Renal cortical epithelial cell (primary cell): ENCODE measurements at regions not wholly inside any gene's neighbourhood (a gene's known extent, or its start where the extent isn't known, plus 50 kb on each side); places are given as distances from the start of the nearest gene placed in this dataset.

Experiments
- DNase-seq: peaks from one replicate; pipeline ENCODE4 v3.0.0-alpha.2; 2011; ENCODE audit warnings: low read depth

DNA sequence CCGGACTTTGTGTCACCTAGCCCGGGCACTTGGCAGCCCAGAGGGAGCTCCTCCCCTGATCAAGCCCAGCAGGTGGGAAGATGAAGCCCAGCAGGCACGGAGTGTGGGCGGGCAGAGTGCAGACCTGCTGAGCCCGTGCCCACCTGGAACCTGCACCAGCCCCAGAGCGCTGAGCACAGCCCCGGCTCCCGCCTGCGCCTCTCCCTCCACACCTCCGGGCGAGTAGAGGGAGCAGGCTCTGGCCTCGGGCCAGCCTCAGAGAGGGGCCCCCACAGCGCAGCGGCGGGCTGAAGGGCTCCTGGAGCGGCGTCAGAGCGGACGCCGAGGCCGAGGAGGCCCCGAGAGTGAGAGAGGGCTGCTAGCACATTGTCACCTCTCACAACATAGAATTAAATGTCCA lies 257.7 kb downstream of the VGLL3 start:
- DNase-seq = no peak

DNA sequence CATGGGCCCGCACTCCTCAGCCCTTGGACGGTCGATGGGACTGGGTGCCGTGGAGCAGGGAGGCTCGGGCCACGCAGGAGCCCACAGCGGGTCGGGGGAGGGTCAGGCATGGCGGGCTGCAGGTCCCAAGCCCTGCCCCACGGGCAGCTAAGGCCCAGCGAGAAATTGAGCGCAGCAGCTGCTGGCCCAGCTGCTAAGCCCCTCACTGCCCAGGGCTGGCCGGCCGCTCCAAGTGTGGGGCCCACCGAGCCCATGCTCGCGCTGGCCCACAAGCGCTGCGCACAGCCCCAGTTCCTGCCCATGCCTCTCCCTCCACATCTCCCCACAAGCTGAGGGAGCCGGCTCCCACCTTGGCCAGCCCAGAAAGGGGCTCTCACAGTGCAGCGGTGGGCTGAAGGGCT lies 259.4 kb downstream of the VGLL3 start:
- no peak for DNase-seq

DNA sequence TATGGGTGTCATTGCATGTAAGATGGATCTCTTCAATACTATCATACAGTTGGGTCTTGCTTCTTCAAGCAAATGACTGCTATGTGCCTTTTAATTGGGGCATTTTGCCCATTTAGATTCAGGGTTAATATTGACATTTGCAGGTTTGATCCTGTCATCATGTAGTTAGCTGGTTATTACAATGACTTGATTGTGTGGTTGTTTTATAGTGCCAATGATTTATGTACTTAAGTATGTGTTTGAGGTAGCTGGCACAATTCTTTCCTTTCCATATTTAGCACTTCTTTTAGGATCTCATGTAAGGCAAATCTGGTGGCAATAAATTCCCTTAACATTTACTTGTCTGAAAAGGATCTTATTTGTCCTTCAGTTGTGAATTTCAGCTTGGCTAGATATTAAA lies 267.5 kb downstream of the VGLL3 start:
- DNase-seq = no peak

DNA sequence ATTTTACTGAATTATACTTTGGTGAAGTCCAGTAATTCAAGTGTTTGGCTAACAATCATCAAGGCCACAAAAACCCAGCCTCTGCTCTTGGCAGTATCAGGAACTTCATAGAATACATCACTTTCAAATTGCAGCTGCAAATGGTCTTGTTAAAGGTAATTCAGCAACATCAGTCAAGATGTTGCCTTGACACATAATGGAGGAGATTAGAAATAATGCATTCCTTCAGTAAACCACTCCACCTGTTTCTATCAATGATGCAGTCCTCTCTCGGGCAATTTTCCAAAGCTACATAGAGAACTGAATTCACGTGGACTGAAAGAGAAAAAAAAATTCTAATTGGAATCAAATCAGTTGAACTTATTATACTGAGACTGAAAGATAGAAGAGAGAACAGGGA lies 279.3 kb downstream of the VGLL3 start:
- DNase-seq = no peak

DNA sequence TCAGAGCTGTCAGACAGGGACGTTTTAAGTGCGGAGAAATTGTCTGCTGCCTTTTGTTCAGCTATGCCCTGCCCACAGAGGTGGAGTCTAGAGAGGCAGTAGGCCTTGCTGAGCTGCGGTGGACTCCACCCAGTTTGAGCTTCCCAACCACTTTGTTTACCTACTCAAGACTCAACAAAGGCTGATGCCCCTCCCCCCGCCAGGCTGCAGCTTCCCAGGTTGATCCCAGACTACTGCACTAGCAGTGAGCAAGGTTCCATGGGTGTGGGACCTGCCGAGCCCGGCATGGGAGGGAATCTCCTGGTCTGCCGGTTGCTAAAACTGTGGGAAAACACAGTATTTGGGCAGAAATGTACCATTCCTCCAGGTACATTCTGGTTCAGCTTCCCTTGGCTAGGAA lies 282.1 kb downstream of the VGLL3 start:
- DNase-seq = no peak

DNA sequence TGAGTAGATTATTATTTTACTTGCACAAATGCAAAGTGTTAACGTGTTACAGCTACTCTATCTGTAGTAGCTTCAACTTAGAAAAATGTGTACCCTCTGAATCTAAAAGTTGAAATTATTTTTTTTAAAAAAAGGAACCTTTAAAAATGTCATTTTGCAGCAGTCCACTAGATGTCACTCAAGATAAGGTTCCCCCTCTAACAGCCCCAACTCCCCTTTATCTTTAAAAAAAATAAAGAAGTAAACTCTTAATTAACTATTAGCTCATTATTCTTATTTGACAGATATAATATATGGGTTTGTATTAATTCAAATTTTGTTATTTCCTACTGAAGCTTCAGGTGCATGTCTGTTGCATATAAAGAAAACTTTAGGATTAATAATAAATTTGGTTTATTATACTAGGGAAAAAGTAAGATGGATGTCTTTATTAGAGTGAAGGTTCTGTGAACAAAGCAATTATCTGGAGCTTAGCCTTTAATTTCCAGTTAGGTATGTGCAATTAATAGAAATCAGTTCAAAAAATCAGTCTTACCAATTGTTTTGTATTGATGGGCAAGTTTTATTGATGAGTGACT lies 288.5 kb downstream of the VGLL3 start:
- peak; percentile 1 for DNase-seq

DNA sequence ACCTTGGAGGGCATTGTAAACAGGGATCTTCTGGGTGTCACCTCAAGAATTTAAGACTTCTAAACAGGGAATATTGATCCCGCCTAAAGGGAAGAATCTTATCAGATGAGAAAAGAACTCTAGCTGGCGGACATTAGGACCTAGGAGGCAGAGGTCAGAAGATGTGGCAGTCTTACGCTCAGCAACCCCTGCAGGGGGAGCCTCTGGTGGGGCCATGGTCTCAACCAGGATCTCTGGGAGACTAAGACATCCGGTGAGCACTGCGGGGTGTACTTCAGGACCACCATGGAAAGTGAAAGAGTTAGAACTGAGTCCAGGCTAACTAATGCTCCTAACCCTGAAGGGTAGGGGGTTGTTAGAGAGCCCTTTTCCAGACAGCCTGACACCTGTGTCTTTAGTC lies 295.2 kb downstream of the VGLL3 start:
- no peak for DNase-seq

DNA sequence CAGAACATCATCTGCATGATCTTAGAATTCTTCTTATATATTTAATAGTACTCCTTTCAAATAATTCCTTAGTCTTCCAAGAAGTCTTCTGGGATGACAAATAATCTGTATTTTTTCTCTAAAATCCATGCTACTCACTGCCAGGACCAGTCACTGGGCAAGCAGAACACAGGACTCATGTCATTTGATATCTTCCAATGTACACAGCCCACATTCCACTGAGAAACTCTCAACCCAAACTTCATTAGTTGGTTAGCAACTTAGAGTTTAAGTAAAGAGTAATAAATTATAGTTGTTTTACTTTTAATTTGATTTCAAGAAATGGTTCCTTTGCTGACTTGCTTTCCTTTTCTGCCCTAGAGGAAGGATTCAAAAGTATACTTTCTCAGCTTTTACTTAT lies 317.0 kb downstream of the VGLL3 start:
- no peak for DNase-seq

DNA sequence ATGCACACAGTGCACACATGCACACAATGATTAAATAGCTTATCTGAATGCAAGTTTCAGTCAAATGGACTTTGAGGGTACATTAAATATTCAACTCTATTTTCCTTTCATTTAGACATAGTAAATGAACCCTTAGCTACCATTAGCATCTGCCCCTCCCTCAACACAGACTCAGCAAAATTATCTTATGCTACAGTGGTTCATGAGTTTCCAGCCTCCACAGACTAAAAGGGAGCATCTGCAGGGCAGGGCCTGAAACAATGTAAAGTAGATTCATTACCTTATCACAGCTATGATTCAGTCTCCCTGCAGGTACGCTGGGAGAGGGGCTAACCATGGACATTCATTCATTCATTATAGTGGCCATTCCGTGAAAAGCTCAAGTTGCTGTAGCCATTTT lies 329.1 kb downstream of the VGLL3 start:
- DNase-seq = no peak

DNA sequence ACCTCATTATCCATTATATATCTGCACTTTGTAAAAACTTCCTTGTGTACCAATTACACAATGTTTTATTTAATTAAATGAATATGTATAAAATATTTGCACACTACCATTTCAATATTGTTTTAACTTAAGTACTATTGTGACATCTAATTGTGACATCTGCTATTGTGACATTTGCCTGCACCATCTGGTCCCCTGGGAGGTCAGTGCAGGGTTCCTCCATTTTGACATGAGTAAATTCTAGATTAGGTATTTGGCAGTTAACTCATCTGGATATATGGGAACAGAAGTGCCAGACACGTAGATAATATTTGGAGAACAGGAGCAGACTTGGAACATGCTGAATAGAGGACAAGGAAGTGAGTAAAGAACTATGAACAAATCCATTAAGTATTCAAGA lies 332.1 kb downstream of the VGLL3 start:
- no peak for DNase-seq

DNA sequence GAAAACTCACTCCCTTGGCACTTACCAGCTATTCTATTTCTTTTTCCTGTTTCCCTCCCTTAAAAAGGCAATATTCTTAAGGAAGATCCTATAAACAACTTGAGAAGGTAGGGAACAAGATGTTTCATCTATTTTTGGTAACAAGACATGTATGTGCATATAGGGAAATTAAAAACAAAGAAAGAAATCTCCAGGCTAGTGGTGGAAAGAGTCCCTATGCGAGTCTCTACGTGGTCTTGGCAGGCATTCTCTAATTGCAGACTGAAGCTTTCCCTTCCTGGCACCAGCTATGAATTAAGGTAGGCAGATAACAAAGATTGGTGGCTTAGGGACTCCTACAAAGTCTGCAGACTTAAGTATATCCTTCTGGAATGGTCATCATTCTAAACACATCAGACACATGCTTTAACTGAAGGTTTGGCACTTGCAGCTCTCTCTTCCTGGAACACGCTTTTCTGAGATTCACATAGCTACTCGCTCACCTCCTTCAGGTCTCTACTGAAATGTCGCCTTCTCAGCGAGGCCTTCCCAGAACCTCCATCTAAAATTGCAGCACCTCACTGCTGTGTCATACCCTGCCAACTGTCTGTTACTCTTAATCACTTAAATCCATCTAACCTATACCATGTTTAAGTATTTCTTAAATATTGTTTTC lies 336.0 kb downstream of the VGLL3 start:
- DNase-seq = no peak

DNA sequence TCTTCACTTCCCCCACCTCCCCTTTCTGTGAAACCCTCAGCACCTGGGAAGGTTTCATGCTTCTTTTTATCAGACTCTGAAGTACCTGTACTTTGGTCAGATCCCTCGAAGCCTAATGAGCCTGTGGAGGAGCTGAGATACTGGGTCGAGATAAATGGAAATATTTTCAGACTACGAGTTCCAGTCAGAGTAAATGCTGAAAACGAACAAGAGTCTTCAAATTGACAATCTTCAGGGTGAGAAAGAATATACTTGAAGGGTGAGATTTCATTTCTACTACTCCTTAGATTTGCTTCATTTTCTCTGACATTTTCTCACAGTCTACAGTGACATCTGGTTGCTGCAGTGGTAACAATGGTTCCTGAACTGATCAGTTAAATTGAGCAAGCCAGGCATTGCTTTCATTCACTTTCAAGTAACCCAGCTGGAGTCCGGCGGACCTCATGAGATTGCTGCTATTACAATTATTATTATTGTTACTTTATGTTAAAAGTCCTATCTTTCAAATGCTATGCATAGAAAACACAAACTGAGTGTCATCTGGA lies 337.2 kb downstream of the VGLL3 start:
- DNase-seq = no peak

DNA sequence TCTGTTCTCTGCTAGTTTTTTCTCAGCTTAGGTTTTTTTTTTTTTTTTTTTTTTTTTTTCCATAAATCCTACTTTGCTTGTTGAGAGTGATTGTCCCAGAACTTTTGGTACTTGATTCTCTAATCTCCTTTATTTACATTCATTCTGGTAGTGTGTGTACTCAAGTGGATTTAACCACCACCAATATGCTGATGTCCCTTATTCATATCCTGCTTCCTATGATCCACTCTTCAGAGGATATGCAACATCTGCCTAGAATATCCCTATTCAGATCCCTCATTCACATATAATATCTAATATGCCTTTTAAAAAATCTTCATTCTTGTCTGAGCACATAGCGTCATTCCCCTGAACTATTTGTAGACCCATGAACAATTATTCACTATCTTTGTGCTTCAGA lies 342.9 kb downstream of the VGLL3 start:
- DNase-seq = no peak

DNA sequence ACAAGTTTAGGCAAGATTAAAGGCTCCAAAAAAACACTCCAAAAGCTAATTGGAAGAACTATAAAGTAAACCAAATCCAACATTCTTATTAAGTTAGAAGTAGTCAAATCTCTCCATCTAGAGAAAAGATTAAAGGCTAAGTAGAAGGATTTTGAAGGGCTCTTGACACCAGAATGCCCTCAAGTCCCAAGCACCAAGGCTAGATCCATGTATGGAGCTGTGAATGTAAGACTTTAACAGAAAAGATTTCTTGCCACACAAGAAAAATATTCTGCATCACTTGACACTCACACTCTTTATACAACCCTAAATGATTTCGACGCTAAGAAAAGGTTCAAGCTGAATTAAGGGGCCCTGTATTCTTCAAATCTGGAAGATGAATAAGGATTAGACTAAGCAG lies 345.2 kb downstream of the VGLL3 start:
- DNase-seq = no peak

DNA sequence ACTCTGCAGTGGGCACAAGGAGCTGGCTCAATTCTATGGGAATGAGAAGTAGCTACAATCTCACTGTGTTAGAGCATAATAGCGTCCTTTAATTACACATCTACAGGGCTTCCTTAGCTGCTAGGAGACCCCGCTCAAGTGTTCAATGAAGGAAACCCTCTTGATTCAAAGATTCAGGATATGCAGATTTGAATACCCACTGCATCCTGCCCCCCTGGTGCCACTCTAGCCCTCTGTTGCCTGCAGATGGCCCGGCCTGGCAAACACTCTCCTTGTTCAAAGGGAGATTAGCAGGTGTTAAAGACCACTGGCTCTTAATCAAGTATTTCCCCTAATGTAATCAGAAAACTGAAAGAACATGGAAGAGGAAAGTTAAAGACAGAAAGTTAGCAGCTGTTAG lies 356.6 kb downstream of the VGLL3 start:
- no peak for DNase-seq

DNA sequence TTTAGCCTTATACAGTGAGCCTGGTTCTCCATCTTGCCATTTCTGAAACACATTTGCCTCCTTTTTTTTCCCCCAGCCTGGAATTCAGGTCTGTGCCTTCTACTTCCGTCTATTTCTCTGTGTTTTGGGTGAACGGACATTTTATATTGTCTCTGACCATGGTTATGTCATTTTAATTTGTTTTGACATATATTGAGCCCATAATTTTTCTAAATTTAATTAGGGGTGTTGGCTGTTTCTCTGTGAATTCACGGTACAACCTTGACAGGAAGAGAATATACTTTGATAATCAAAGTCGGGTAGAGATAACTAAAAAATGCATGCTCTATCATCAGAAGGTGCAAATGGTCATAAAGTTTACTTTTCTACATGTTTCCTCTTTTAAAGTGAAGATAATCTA lies 361.4 kb downstream of the VGLL3 start:
- no peak for DNase-seq

DNA sequence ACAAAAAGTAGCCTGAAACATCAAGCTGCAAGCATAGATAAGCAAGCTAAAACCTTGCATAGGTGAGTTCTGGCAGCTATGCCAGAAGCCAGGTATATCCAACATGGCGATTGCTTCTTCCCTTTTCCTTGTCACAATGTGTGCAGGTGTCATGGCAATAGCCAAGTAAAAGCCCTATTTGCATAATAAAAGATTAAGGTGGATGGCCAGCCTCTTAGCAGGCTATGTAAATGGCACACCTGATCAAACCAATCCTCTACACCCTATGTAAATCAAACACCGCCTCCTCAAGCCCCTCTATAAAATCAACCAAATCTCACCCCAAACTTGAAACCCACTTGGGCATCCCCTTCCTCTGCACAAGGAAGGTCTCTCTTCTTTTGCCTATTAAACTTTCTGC lies 366.8 kb downstream of the VGLL3 start:
- no peak for DNase-seq

DNA sequence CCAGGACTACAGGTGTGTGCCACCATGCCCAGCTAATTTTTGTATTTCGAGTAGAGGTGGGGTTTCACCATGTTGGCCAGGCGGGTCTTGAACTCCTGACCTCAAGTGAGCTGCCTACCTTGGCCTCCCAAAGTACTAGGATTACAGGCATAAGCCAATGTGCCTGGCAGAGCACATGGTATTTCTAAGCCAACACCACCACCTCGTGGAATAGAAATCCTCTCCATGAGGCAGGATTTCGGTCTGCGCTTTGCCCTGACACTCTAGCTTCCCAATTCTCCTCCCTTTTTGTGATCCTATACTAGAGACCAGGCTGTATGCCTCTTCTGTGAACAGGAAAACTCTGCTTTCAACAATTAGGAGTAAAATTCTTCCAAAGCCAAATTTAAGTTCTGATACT lies 372.2 kb downstream of the VGLL3 start:
- no peak for DNase-seq

DNA sequence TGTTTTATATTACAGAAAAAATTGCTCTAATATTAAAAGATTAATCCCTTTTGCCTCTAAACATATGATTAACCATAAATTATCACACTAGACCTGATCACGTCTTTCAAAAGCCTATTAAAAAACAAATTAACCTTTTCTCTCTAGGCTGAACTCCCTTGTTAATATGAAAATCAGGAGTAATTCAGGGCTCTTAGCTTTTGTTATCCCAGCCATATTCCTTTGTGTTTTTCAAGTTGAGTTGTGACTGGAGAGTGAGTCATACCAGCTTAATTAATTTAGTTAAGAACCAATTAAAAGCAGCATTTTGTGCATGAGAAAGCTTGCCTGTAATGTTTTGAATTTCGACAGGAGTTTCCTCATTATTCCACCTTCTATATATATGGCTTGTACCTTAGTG lies 385.8 kb downstream of the VGLL3 start:
- DNase-seq = no peak

DNA sequence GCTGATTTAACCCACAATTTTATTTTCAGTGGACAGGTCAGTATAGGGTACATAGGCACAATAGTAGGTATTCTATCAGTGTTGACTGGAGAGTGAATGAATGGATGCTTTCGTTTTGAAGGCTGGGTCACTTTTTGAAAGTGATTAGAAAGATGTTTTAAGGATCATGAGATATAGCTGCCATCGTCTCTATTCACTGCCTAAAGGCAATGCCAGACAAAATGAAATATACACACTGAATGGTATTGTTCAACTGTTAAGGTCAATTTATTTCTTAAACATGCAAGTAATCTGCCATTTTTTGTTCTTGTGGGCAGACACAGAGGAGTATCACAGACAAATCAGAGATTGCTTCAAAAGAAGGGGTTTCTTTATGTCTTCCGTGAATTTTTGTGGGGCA lies 395.3 kb downstream of the VGLL3 start:
- DNase-seq = no peak

DNA sequence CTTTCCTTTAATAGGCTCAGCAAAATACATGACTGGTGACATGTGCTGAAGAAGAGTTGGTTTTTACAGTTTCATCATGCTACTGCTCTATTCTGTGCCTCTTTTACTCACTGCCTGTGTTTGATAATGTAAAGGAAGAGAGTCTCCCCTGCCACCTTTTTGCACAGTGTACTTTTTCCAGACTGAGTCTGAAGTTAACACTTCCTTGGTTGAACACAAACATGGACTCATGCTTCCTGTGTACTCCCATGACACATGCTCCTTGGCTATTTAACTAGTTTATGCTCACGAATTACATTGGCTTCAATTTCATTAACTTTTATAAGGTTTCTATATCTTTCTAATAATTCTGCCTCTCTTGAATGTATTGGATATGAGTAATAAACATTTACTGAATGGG lies 396.1 kb downstream of the VGLL3 start:
- DNase-seq = no peak

DNA sequence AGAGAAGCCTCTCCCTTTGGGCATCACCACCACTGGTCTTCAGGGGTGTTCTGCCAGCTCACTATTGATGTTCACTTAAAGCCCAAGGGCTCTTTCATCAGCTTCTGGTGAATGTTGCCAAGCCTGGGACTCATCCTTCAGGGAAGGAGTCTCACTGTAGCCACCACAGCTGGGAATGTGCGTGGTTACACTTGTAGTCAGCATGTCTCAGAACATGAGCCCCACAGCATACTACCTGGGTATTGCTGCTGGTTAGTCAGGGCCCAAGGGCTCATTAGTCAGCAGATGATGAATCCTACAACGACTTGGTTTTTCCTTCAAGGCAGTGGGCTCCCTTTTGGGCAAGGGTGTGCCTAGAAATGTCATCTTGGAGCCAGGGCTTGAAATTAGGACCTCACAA lies 412.9 kb downstream of the VGLL3 start:
- no peak for DNase-seq

DNA sequence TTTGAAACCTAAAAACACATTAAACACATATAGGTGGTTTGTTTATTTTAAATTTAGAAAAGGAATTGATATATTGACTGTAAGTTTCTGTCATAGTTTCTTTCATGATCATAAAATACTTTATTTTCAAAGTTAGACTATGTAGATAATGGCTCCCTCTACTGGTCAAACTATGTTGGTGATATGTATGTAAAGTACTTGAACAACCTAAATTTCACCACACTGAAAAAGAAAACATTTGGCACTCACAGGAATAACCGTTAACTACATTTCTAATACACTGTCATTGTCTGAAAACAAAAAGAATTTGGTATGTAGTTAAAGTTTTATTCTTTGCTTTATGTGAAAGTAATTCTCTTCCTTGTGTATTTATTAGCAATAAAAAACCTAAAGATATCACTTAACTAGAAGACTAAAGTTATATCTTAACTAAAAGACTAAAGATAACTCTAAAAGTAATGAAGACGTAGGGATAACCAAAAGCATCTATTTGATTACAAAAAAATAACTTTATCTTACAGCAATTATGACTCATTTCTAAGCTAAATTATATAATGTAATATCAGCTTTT lies 427.5 kb downstream of the VGLL3 start:
- peak; percentile 51 for DNase-seq

DNA sequence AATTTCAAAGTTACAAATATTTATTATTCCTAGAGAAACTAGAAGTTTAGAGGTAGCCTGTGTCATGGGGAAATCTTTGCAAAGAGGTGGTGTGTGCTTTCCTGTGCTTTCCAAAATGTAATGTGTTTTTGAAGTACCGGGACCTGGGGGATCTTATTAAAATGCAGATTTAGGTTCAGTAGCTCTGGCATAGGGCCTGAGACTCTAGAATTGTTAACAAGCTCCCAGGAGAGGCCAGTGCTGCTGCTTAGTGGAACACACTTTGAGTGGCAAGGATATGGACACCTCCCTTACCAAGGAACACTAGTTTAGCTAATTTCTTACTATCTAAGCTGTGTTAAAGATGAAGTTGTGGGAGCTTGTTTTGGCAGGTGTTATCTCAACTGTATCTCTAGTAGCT lies 428.9 kb downstream of the VGLL3 start:
- no peak for DNase-seq
